Keratinocyte (primary cell): ENCODE measurements at regions not wholly inside any gene's neighbourhood (a gene's known extent, or its start where the extent isn't known, plus 50 kb on each side); places are given as distances from the start of the nearest gene placed in this dataset.

ENCODE experiments used
- EZH2 ChIP-seq: IDR thresholded peaks from one replicate; pipeline ENCODE4 v1.6.1; 2012; ENCODE audit warnings: inconsistent platforms, mild to moderate bottlenecking, low read length, moderate library complexity
- TF ChIP-seq, protein P1 (sequence below), 3 experiments: IDR thresholded peaks in 1 of 3; conservative IDR thresholded peaks in 1 of 3; optimal IDR thresholded peaks in 1 of 3; 2 replicates in 2 of 3; 3 replicates in 1 of 3; pipeline versions ENCODE3 to v1.5.1; 2011; ENCODE audit warnings: low read length in 3 of 3, mild to moderate bottlenecking in 3 of 3, moderate library complexity in 2 of 3, control low read depth in 1 of 3, inconsistent platforms in 1 of 3; ENCODE audit not compliant: insufficient read depth in 2 of 3; ENCODE audit errors: extremely low read depth in 1 of 3

DNA sequence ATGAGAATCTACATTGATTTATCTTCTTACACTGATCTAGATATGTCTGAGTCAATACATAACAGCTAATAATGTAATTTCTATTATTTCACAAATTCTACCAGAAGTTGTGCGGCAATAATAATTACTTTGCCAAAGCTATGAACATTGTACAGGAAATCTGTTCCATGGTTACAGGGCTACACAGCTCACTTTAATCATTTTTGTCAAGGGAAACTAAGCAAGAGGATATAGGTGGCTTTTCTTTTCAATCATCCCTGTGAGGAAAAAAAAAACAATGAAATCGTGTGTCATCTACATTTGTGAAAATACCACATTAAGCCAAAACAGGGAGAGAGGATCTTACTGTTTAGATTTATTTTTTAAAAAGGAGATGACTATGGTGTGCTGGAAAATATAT lies 717.4 kb downstream of the NR2F1-AS1 start:
- TF ChIP-seq EZH2, result no peak
- TF ChIP-seq, protein P1, sequence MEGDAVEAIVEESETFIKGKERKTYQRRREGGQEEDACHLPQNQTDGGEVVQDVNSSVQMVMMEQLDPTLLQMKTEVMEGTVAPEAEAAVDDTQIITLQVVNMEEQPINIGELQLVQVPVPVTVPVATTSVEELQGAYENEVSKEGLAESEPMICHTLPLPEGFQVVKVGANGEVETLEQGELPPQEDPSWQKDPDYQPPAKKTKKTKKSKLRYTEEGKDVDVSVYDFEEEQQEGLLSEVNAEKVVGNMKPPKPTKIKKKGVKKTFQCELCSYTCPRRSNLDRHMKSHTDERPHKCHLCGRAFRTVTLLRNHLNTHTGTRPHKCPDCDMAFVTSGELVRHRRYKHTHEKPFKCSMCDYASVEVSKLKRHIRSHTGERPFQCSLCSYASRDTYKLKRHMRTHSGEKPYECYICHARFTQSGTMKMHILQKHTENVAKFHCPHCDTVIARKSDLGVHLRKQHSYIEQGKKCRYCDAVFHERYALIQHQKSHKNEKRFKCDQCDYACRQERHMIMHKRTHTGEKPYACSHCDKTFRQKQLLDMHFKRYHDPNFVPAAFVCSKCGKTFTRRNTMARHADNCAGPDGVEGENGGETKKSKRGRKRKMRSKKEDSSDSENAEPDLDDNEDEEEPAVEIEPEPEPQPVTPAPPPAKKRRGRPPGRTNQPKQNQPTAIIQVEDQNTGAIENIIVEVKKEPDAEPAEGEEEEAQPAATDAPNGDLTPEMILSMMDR (optimal IDR thresholded peaks at IDR 0.05 in 1 of 3, IDR thresholded peaks at IDR 0.05 in 1 of 3, conservative IDR thresholded peaks at IDR 0.05 in 1 of 3; ENCODE audit: extremely low read depth in 1 of 3, insufficient read depth in 2 of 3, low read length in 3 of 3), result no peak
